Activated naive CD8-positive, alpha-beta T cell treated with anti-CD3 and anti-CD28 coated beads for 36 hours (primary cell): ENCODE measurements at regions not wholly inside any gene's neighbourhood (a gene's known extent, or its start where the extent isn't known, plus 50 kb on each side); places are given as distances from the start of the nearest gene placed in this dataset.

Source experiments
- DNase-seq: peaks from one replicate; pipeline ENCODE4 v3.0.0; 2021
- H3K27ac Mint-ChIP-seq: one replicate; pipeline ENCODE4 v1.8.0; 2022; ENCODE audit warnings: mild to moderate bottlenecking, moderate library complexity, mixed read lengths
- H3K27me3 Mint-ChIP-seq: one replicate; pipeline ENCODE4 v1.8.0; 2022; ENCODE audit warnings: mild to moderate bottlenecking, mixed read lengths
- H3K36me3 Mint-ChIP-seq: one replicate; pipeline ENCODE4 v1.8.0; 2021; ENCODE audit warnings: mild to moderate bottlenecking, mixed read lengths
- H3K4me1 Mint-ChIP-seq: one replicate; pipeline ENCODE4 v1.8.0; 2021; ENCODE audit warnings: mixed read lengths
- H3K4me3 Mint-ChIP-seq: one replicate; pipeline ENCODE4 v1.8.0; 2022; ENCODE audit warnings: mild to moderate bottlenecking, moderate library complexity, mixed read lengths
- H3K9me3 Mint-ChIP-seq: one replicate; pipeline ENCODE4 v1.8.0; 2022; ENCODE audit warnings: mixed read lengths

- Mint-ChIP-seq H3K27me3 (no peaks in the 10 kb centered on the region), H3K9me3 (peaks cover 5% of the 10 kb centered on the region), H3K4me3 (no peak overlapping the region)
Observed at GRCh38 chr4:126056116-126056650, 741.4 kb downstream of the FAT4 start.

GRCh38 chr4:126057371-126057770 lies 742.6 kb downstream of the FAT4 start:
- DNase-seq = no peak
- no peaks in the 10 kb centered on the region for H3K36me3 Mint-ChIP-seq
- H3K27me3 Mint-ChIP-seq = no peaks in the 10 kb centered on the region
- H3K4me3 Mint-ChIP-seq = no peak overlapping the region
- H3K4me1 Mint-ChIP-seq = no peaks in the 10 kb centered on the region
- H3K9me3 Mint-ChIP-seq = peaks cover 5% of the 10 kb centered on the region
- H3K27ac Mint-ChIP-seq = no peak overlapping the region

More at GRCh38 chr4:126056116-126056650, 741.4 kb downstream of the FAT4 start:
- DNase-seq = no peak
- no peak overlapping the region for H3K27ac Mint-ChIP-seq
- no peaks in the 10 kb centered on the region for H3K36me3 Mint-ChIP-seq
- H3K4me1 Mint-ChIP-seq = no peaks in the 10 kb centered on the region

GRCh38 chr4:126058596-126058995 lies 743.8 kb downstream of the FAT4 start:
- no peaks in the 10 kb centered on the region for H3K4me1 Mint-ChIP-seq
- no peaks in the 10 kb centered on the region for H3K36me3 Mint-ChIP-seq

GRCh38 chr4:126061655-126062054 lies 746.9 kb downstream of the FAT4 start:
- Mint-ChIP-seq H3K9me3 (peaks cover 3% of the 10 kb centered on the region), H3K36me3 (no peaks in the 10 kb centered on the region), H3K27me3 (no peaks in the 10 kb centered on the region), H3K4me1 (no peaks in the 10 kb centered on the region), H3K4me3 (no peak overlapping the region), H3K27ac (no peak overlapping the region)
- no peak for DNase-seq

More at GRCh38 chr4:126058596-126058995, 743.8 kb downstream of the FAT4 start:
- DNase-seq = no peak
- peaks cover 5% of the 10 kb centered on the region for H3K9me3 Mint-ChIP-seq
- H3K27ac Mint-ChIP-seq = no peak overlapping the region
- H3K4me3 Mint-ChIP-seq = no peak overlapping the region
- no peaks in the 10 kb centered on the region for H3K27me3 Mint-ChIP-seq

GRCh38 chr4:126065016-126065415 lies 750.3 kb downstream of the FAT4 start:
- Mint-ChIP-seq H3K27me3 (no peaks in the 10 kb centered on the region), H3K27ac (no peak overlapping the region), H3K36me3 (no peaks in the 10 kb centered on the region), H3K4me1 (no peaks in the 10 kb centered on the region), H3K4me3 (no peak overlapping the region), H3K9me3 (no peaks in the 10 kb centered on the region)
- no peak for DNase-seq

GRCh38 chr4:126071346-126072333 lies 756.9 kb downstream of the FAT4 start:
- no peaks in the 10 kb centered on the region for H3K27me3 Mint-ChIP-seq
- DNase-seq = no peak
- H3K36me3 Mint-ChIP-seq = no peaks in the 10 kb centered on the region
- H3K9me3 Mint-ChIP-seq = peaks cover 1% of the 10 kb centered on the region
- no peak overlapping the region for H3K4me3 Mint-ChIP-seq
- no peaks in the 10 kb centered on the region for H3K4me1 Mint-ChIP-seq
- no peak overlapping the region for H3K27ac Mint-ChIP-seq

GRCh38 chr4:126081336-126081735 lies 766.6 kb downstream of the FAT4 start:
- Mint-ChIP-seq H3K27me3 (no peaks in the 10 kb centered on the region), H3K36me3 (no peaks in the 10 kb centered on the region), H3K9me3 (peaks cover 2% of the 10 kb centered on the region), H3K27ac (no peak overlapping the region), H3K4me3 (no peak overlapping the region), H3K4me1 (no peaks in the 10 kb centered on the region)
- no peak for DNase-seq

GRCh38 chr4:126086041-126086440 lies 771.3 kb downstream of the FAT4 start:
- no peak for DNase-seq
- Mint-ChIP-seq H3K4me1 (no peaks in the 10 kb centered on the region), H3K9me3 (peaks cover 2% of the 10 kb centered on the region), H3K36me3 (no peaks in the 10 kb centered on the region), H3K27me3 (no peaks in the 10 kb centered on the region), H3K27ac (no peak overlapping the region), H3K4me3 (no peak overlapping the region)

- Mint-ChIP-seq H3K9me3 (no peaks in the 10 kb centered on the region), H3K27me3 (no peaks in the 10 kb centered on the region), H3K27ac (no peak overlapping the region), H3K4me1 (no peaks in the 10 kb centered on the region), H3K36me3 (no peaks in the 10 kb centered on the region), H3K4me3 (no peak overlapping the region)
- no peak for DNase-seq
Observed at GRCh38 chr4:126087101-126087500, 772.3 kb downstream of the FAT4 start.

- Mint-ChIP-seq H3K27me3 (no peaks in the 10 kb centered on the region), H3K4me1 (no peaks in the 10 kb centered on the region), H3K27ac (no peak overlapping the region), H3K36me3 (no peaks in the 10 kb centered on the region), H3K4me3 (no peak overlapping the region), H3K9me3 (peaks cover 6% of the 10 kb centered on the region)
- DNase-seq = no peak
Observed at GRCh38 chr4:126097155-126097799, 782.5 kb downstream of the FAT4 start.

GRCh38 chr4:126106658-126107057 lies 791.9 kb downstream of the FAT4 start:
- Mint-ChIP-seq H3K27ac (no peak overlapping the region), H3K4me1 (no peaks in the 10 kb centered on the region), H3K27me3 (no peaks in the 10 kb centered on the region), H3K4me3 (no peak overlapping the region), H3K36me3 (no peaks in the 10 kb centered on the region), H3K9me3 (peaks cover 9% of the 10 kb centered on the region)
- no peak for DNase-seq

GRCh38 chr4:126109836-126110235 lies 795.1 kb downstream of the FAT4 start:
- DNase-seq = no peak
- no peak overlapping the region for H3K27ac Mint-ChIP-seq
- no peaks in the 10 kb centered on the region for H3K36me3 Mint-ChIP-seq
- H3K4me3 Mint-ChIP-seq = no peak overlapping the region
- H3K4me1 Mint-ChIP-seq = no peaks in the 10 kb centered on the region
- peaks cover 20% of the 10 kb centered on the region for H3K9me3 Mint-ChIP-seq
- no peaks in the 10 kb centered on the region for H3K27me3 Mint-ChIP-seq

- Mint-ChIP-seq H3K9me3 (peaks cover 29% of the 10 kb centered on the region), H3K27me3 (no peaks in the 10 kb centered on the region), H3K36me3 (no peaks in the 10 kb centered on the region), H3K4me1 (no peaks in the 10 kb centered on the region), H3K27ac (no peak overlapping the region), H3K4me3 (no peak overlapping the region)
- no peak for DNase-seq
Observed at GRCh38 chr4:126113058-126113457, 798.3 kb downstream of the FAT4 start.

- H3K27me3 Mint-ChIP-seq = no peaks in the 10 kb centered on the region
- no peak for DNase-seq
- H3K4me1 Mint-ChIP-seq = no peaks in the 10 kb centered on the region
- no peak overlapping the region for H3K27ac Mint-ChIP-seq
- H3K9me3 Mint-ChIP-seq = no peaks in the 10 kb centered on the region
- H3K36me3 Mint-ChIP-seq = no peaks in the 10 kb centered on the region
- no peak overlapping the region for H3K4me3 Mint-ChIP-seq
Observed at GRCh38 chr4:126123611-126124325, 809.0 kb downstream of the FAT4 start.

GRCh38 chr4:126124818-126125217 lies 810.1 kb downstream of the FAT4 start:
- H3K4me1 Mint-ChIP-seq = no peaks in the 10 kb centered on the region
- H3K4me3 Mint-ChIP-seq = no peak overlapping the region
- H3K9me3 Mint-ChIP-seq = no peaks in the 10 kb centered on the region
- H3K27me3 Mint-ChIP-seq = no peaks in the 10 kb centered on the region
- no peak overlapping the region for H3K27ac Mint-ChIP-seq
- no peak for DNase-seq
- H3K36me3 Mint-ChIP-seq = no peaks in the 10 kb centered on the region
